Right forelimb (tissue), 1 donor: ENCODE measurements at regions not wholly inside any gene's neighbourhood (a gene's known extent, or its start where the extent isn't known, plus 50 kb on each side); places are given as distances from the start of the nearest gene placed in this dataset.
"Not testable (repeated sequence)": the region's sequence is repeated elsewhere in the genome, so short reads cannot be mapped to it uniquely, and the experiment has no call there.

ENCODE experiments used
- DNase-seq: peaks from one replicate; pipeline ENCODE4 v3.0.0-alpha.2; 2018

DNA sequence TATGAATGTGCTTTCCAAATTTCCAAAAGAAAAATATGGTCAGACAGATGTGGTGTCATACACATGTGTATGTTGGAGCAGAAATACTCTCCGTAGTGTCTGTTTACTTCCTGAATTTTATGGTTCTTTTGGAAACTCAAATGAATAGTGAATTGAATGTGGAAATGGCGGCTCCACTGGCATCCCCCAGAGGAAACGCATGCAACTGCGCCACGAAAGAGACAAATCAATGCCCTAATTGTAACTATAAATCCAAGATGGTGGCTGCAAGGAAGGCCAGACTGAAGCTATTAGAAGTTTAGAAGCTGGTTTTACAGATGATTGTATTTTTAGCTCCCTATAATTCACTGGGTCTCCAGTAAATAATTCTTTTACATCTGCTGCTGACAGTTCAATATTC is 246.7 kb downstream of the FGFR2 start:
- DNase-seq, result no peak

GRCh38 chr10:121352231-121352855 is 245.9 kb downstream of the FGFR2 start:
- DNase-seq, result no peak

DNA sequence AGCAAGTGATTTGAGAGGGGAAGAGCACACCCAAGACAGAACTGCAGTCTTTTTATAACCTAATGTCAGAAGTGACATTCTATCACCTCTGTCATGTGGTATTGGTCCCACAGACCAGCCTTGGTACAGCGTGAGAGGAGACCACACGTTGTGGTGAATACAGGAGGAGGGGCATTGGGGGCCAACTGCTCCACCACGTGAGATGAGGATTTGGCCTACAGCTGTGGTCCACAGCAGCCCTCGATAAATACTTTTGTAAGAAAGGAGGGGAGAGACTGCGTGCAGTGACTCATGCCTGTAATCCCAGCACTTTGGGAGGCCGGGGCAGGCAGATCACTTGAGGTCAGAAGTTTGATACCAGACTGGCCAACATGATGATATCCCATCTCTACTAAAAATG is 243.1 kb downstream of the FGFR2 start:
- no peak for DNase-seq

GRCh38 chr10:121356183-121356582 is 242.1 kb downstream of the FGFR2 start:
- DNase-seq, result no peak

DNA sequence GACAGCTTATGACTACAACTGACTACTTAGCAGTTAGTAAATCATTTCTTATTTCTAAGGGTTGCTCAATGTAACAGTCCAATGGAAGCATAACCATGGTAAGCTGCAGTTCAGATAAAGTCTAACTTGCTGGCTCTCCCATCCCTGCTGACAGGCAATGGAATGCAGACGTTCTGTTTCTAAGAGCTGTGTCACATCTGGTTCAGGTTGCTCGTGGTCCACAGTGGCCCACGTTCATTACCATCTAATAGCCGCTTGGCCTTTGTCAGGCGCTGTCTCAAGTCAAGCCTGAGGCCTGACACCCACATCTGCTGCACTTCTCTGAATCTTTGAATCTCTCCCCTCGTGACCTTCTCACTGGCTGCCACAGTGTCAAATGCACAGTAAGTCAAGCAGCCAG is 240.8 kb downstream of the FGFR2 start:
- DNase-seq, result no peak

GRCh38 chr10:121362026-121362425 is 236.2 kb downstream of the FGFR2 start:
- DNase-seq, result no peak

DNA sequence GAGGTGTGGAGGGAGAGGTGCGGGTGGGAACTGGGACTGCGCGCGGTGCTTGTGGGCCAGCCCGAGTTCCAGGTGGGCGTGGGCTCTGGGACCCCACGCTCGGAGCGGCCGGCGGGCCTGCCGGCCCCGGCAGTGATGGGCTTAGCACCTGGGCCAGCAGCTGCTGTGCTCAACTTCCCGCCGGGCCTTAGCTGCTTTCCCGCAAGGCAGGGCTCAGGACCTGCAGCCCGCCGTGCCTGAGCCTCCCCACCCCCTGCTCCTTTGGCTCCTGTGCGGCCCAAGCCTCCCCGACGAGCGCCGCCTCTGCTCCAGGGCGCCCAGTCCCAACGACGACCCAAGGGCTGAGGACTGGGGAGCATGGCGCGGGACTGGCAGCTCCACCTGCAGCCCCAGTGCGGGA is 232.7 kb downstream of the FGFR2 start:
- no peak for DNase-seq

- DNase-seq, result no peak
Observed at GRCh38 chr10:121368347-121369025, 229.8 kb downstream of the FGFR2 start.

GRCh38 chr10:121369616-121370015 is 228.6 kb downstream of the FGFR2 start:
- no peak for DNase-seq

GRCh38 chr10:121371836-121372235 is 226.4 kb downstream of the FGFR2 start:
- DNase-seq, result no peak

GRCh38 chr10:121373411-121373810 is 224.8 kb downstream of the FGFR2 start:
- no peak for DNase-seq

DNA sequence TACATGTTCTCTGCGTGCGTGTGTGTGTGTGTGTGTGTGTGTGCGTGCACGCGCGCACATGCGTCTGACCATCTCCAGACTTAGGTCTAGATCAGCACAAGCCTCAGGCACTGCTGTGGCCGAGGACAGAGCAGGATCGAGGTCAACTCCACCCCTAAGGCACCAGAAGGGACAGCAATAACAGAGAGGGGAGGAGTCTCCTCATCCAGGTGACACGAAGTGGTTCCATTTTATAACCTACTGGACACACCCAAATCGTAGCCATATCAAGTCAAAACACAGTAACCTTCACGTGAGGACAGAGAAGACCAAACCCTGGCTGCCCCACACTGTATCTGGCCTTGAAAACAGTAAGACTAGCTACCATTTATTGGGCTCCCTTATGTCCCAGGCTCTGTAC is 224.1 kb downstream of the FGFR2 start:
- DNase-seq, result no peak

DNA sequence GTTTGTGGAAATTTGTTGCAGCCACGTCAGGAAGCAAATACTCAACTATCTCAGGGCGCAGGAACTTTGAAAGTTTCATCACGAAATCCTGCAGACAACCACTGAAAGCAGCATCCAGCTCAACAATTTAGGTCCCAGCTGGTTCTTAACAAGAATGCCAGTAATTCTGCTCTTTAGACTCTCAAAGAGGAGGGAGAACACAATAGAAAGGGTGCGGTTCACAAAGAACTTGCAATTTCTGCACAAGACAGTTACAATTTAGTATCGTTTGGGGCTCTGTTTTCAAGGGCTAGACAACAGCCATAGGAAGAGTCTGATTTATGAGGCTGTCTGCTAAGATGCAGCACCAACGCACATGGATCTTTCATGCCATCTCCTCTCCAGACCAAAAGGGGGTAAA is 223.1 kb downstream of the FGFR2 start:
- no peak for DNase-seq

DNA sequence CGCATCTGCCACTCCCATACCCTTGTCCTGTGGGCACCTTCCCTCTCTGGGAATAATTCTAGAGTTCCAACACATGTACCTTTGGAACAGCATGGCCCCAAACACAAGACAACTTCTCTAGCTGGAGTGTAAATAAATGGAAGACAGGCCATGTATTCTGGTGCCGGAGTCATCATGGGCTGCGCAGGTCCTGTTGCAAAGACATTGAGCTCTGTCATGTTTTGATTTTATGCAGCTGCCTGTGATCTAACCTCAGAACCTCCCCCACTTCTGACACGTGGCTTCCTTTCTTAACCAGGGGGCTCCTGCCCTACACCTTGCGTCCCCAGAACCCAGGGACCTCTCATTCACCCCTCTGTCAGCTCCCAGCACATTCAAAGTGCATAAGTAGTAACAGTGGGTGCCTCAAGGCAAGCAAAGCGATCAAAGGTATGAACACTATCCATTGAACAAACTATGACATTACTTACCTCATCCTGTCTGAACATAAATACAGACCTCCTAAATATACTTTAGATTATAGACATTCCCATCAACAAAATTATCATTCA is 219.9 kb downstream of the FGFR2 start:
- DNase-seq, result no peak

- DNase-seq, result no peak
Observed at GRCh38 chr10:121379013-121379412, 219.2 kb downstream of the FGFR2 start.

GRCh38 chr10:121380211-121380610 is 218.0 kb downstream of the FGFR2 start:
- DNase-seq, result no peak

GRCh38 chr10:121382029-121382520 is 216.2 kb downstream of the FGFR2 start:
- not testable (repeated sequence) for DNase-seq

- DNase-seq, result no peak
Observed at GRCh38 chr10:121385136-121385535, 213.1 kb downstream of the FGFR2 start.

- DNase-seq, result no peak
Observed at GRCh38 chr10:121392657-121393056, 205.6 kb downstream of the FGFR2 start.

- no peak for DNase-seq
Observed at GRCh38 chr10:121393522-121393921, 204.7 kb downstream of the FGFR2 start.

GRCh38 chr10:121400507-121400906 is 197.7 kb downstream of the FGFR2 start:
- not testable (repeated sequence) for DNase-seq

DNA sequence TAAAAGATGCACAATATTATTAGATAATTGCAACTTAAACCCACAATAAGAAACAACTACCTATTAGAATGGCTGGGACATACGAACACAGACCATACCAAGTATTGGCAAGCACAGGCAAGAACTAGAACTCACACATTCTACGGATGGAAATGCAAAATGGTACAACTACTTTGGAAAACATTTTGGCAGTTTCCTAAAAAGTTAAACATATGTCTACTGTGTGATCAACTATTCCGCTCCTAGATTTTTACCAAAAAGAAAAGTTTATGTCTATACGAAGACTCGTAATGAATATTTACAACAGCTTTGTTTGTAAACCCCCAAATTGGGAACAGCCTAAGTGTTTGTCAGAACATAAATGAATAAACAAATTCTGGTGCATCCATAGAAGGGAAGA is 194.7 kb downstream of the FGFR2 start:
- no peak for DNase-seq

DNA sequence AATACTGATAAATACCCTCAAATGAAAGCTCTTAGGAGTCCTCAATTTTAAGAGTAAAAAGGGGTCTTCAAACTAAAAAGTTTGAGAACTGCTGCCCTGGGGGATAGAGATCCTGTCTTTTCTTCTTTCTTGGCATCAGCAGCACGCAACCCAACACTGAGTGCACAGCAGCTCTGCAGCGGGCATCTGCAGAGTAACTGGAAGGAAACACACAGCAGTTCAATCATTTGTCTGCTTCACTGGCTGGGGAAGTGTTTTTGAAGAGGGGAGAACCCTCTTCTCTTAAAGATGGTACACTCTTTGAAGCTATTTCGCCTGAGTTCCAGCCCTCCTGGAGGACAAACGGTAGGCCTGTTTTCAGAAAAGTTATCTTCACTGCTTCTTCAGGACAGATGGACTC is 193.6 kb downstream of the FGFR2 start:
- no peak for DNase-seq

GRCh38 chr10:121405096-121405495 is 193.1 kb downstream of the FGFR2 start:
- no peak for DNase-seq
